Sciatic nerve (tissue), 2 donors: ENCODE measurements at regions not wholly inside any gene's neighbourhood (a gene's known extent, or its start where the extent isn't known, plus 50 kb on each side); places are given as distances from the start of the nearest gene placed in this dataset.

Experiments used
- ATAC-seq: fragments of 200-7000 bp; cut with Tn5 transposase; one replicate; pipeline ENCODE4 v1.9.1; 2020; ENCODE audit warnings: mild to moderate bottlenecking, moderate library complexity
- DNase-seq: peaks from one replicate; pipeline ENCODE4 v3.0.0-alpha.2; 2020; ENCODE audit warnings: low spot score
- intact Hi-C: fragments of 100-400 bp; cut with DNase I; formaldehyde crosslinking; loops from one replicate; pipeline ENCODE4 v1.14.2; 2022
- donor health status: DM: no; HTN: no; CAD: no.
- donor health status: DM: no; HTN: no; CAD: no.

GRCh38 chr7:27359181-27360125, 116.9 kb downstream of the EVX1 start:
- intact Hi-C loops, result no loop called here
- no peak for ATAC-seq
- DNase-seq, result no peak

- ATAC-seq (no peak), DNase-seq (no peak)
- intact Hi-C loops, result no loop called here
These were observed 118.9 kb downstream of the EVX1 start for GRCh38 chr7:27361522-27361921.

- DNase-seq, result no peak
These were observed 119.4 kb downstream of the EVX1 start for GRCh38 chr7:27362026-27362425.

GRCh38 chr7:27364344-27364758, 121.7 kb downstream of the EVX1 start:
- ATAC-seq, result peak; percentile 97
- peak; percentile 78 for DNase-seq
- intact Hi-C loops, result no loop called here

More at GRCh38 chr7:27362026-27362425, 119.4 kb downstream of the EVX1 start:
- intact Hi-C loops, result no loop called here
- ATAC-seq, result no peak

- intact Hi-C loops, result no loop called here
- no peak for ATAC-seq
- DNase-seq, result no peak
These were observed 124.8 kb downstream of the EVX1 start for GRCh38 chr7:27367179-27367932.

GRCh38 chr7:27367933-27368549, 125.4 kb downstream of the EVX1 start:
- intact Hi-C loops, result no loop called here
- no peak for ATAC-seq
- DNase-seq, result no peak

- ATAC-seq (no peak), DNase-seq (no peak)
- intact Hi-C loops, result no loop called here
These were observed 132.6 kb downstream of the EVX1 start for GRCh38 chr7:27374958-27375841.

- ATAC-seq, result peak; percentile 50
- intact Hi-C loops, result no loop called here
- no peak for DNase-seq
These were observed 133.4 kb downstream of the EVX1 start for GRCh38 chr7:27375958-27376357.

- ATAC-seq, result no peak
- intact Hi-C loops, result no loop called here
- no peak for DNase-seq
These were observed 135.4 kb downstream of the EVX1 start for GRCh38 chr7:27377988-27378387.

- intact Hi-C loops, result no loop called here
- no peak for ATAC-seq
- no peak for DNase-seq
These were observed 139.7 kb downstream of the EVX1 start for GRCh38 chr7:27382307-27382706.

- no peak for ATAC-seq
- intact Hi-C loops, result no loop called here
- DNase-seq, result no peak
These were observed 144.0 kb downstream of the EVX1 start for GRCh38 chr7:27386581-27386980.

GRCh38 chr7:27387864-27388263, 145.3 kb downstream of the EVX1 start:
- ATAC-seq (no peak), DNase-seq (no peak)
- intact Hi-C loops, result no loop called here

- ATAC-seq, result no peak
- no peak for DNase-seq
- intact Hi-C loops, result no loop called here
These were observed 146.0 kb downstream of the EVX1 start for GRCh38 chr7:27388561-27388960.

GRCh38 chr7:27389496-27389895, 146.9 kb downstream of the EVX1 start:
- intact Hi-C loops, result no loop called here
- DNase-seq (no peak), ATAC-seq (peak; percentile 91)

GRCh38 chr7:27392477-27392876, 149.9 kb downstream of the EVX1 start:
- no peak for DNase-seq
- intact Hi-C loops, result no loop called here
- ATAC-seq, result no peak

- ATAC-seq (no peak), DNase-seq (no peak)
- intact Hi-C loops, result no loop called here
These were observed 152.3 kb downstream of the EVX1 start for GRCh38 chr7:27394871-27395270.

- intact Hi-C loops, result no loop called here
- no peak for DNase-seq
- ATAC-seq, result no peak
These were observed 153.0 kb downstream of the EVX1 start for GRCh38 chr7:27395626-27396025.

- intact Hi-C loops, result no loop called here
- DNase-seq (no peak), ATAC-seq (no peak)
These were observed 154.9 kb downstream of the EVX1 start for GRCh38 chr7:27397503-27397902.

- ATAC-seq (no peak), DNase-seq (no peak)
- intact Hi-C loops, result no loop called here
These were observed 156.2 kb downstream of the EVX1 start for GRCh38 chr7:27398851-27399250.
